ENCODE measurements at regions not wholly inside any gene's neighbourhood (a gene's known extent, or its start where the extent isn't known, plus 50 kb on each side); places are given as distances from the start of the nearest gene placed in this dataset.

GRCh38 chr2:225971433-225971832 is 571.9 kb downstream of the NYAP2 start:
- Histone ChIP-seq H3K4me1 (no peaks in the 10 kb centered on the region), H3K4me3 (no peak overlapping the region), H3K36me3 (ENCODE audit: low read depth, missing control alignments) (no peaks in the 10 kb centered on the region), H3K27me3 (no peaks in the 10 kb centered on the region), H3K27ac (no peak overlapping the region), H3K9me3 (no peaks in the 10 kb centered on the region)
- no peak for DNase-seq
- intact Hi-C loops (cut with DNase I; ENCODE audit: low total_unique reads), result no loop called here
- WGBS, 2 donors, result 76 to 85% methylated on average over 3 of the region's 3 CpGs
- TF ChIP-seq CTCF (IDR thresholded peaks at IDR 0.05) (no peak), POLR2A (IDR thresholded peaks at IDR 0.05) (no peak)

- H3K27me3 ChIP-seq, result no peaks in the 10 kb centered on the region
- 52 to 77% methylated on average over 4 of the region's 4 CpGs for WGBS, 2 donors
- H3K27ac ChIP-seq, result no peak overlapping the region
- TF ChIP-seq CTCF (IDR thresholded peaks at IDR 0.05), result no peak
- no peak for TF ChIP-seq POLR2A (IDR thresholded peaks at IDR 0.05)
- no peak for DNase-seq
- H3K4me1 ChIP-seq, result no peaks in the 10 kb centered on the region
- no peaks in the 10 kb centered on the region for H3K9me3 ChIP-seq
- no peak overlapping the region for H3K4me3 ChIP-seq
- intact Hi-C loops (cut with DNase I; ENCODE audit: low total_unique reads), result no loop called here
- no peaks in the 10 kb centered on the region for H3K36me3 ChIP-seq (ENCODE audit: low read depth, missing control alignments)
Observed at GRCh38 chr2:225948903-225949302, 549.4 kb downstream of the NYAP2 start.

- no peaks in the 10 kb centered on the region for H3K9me3 ChIP-seq
- intact Hi-C loops (cut with DNase I; ENCODE audit: low total_unique reads), result no loop called here
- no peaks in the 10 kb centered on the region for H3K4me1 ChIP-seq
- H3K36me3 ChIP-seq (ENCODE audit: low read depth, missing control alignments), result no peaks in the 10 kb centered on the region
- H3K4me3 ChIP-seq, result no peak overlapping the region
- H3K27ac ChIP-seq, result no peak overlapping the region
- DNase-seq, result no peak
- WGBS, 2 donors, result 90 to 97% methylated on average over 1 of the region's 1 CpG
- H3K27me3 ChIP-seq, result no peaks in the 10 kb centered on the region
- TF ChIP-seq CTCF (IDR thresholded peaks at IDR 0.05) (no peak), POLR2A (IDR thresholded peaks at IDR 0.05) (no peak)
Observed at GRCh38 chr2:225938991-225939390, 539.5 kb downstream of the NYAP2 start.

GRCh38 chr2:225937625-225938187 is 538.2 kb downstream of the NYAP2 start:
- no peak overlapping the region for H3K27ac ChIP-seq
- H3K27me3 ChIP-seq, result no peaks in the 10 kb centered on the region
- DNase-seq, result no peak
- H3K36me3 ChIP-seq (ENCODE audit: low read depth, missing control alignments), result no peaks in the 10 kb centered on the region
- TF ChIP-seq POLR2A (IDR thresholded peaks at IDR 0.05) (no peak), CTCF (IDR thresholded peaks at IDR 0.05) (no peak)
- no peaks in the 10 kb centered on the region for H3K9me3 ChIP-seq
- intact Hi-C loops (cut with DNase I; ENCODE audit: low total_unique reads), result no loop called here
- no peaks in the 10 kb centered on the region for H3K4me1 ChIP-seq
- no peak overlapping the region for H3K4me3 ChIP-seq
- WGBS, 2 donors, result 93 to 100% methylated on average over 1 of the region's 1 CpG

GRCh38 chr2:225932811-225933413 is 533.4 kb downstream of the NYAP2 start:
- Histone ChIP-seq H3K27ac (no peak overlapping the region), H3K27me3 (no peaks in the 10 kb centered on the region), H3K36me3 (ENCODE audit: low read depth, missing control alignments) (no peaks in the 10 kb centered on the region), H3K9me3 (no peaks in the 10 kb centered on the region), H3K4me1 (no peaks in the 10 kb centered on the region), H3K4me3 (no peak overlapping the region)
- DNase-seq, result no peak
- TF ChIP-seq CTCF (IDR thresholded peaks at IDR 0.05), result no peak
- TF ChIP-seq POLR2A (IDR thresholded peaks at IDR 0.05), result no peak
- intact Hi-C loops (cut with DNase I; ENCODE audit: low total_unique reads), result no loop called here
- WGBS, 2 donors, result 66 to 71% methylated on average over 1 of the region's 1 CpG

Data from testis (tissue), 2 donors.